Peyer's patch (tissue), 4 donors: ENCODE measurements at regions not wholly inside any gene's neighbourhood (a gene's known extent, or its start where the extent isn't known, plus 50 kb on each side); places are given as distances from the start of the nearest gene placed in this dataset.
"Not testable (repeated sequence)": the region's sequence is repeated elsewhere in the genome, so short reads cannot be mapped to it uniquely, and the experiment has no call there.

Experiments
- DNase-seq, 3 donors: peaks; one replicate each; pipeline ENCODE4 v3.0.0-alpha.2; 2017 to 2019
- H3K27ac ChIP-seq, 4 donors: fragments of 200-600 bp; sonication (generic); one replicate each; pipeline ENCODE4 v1.5.1; 2016 to 2019
- H3K27me3 ChIP-seq, 2 donors: fragments of 200-600 bp; sonication (generic); one replicate each; pipeline ENCODE4 v1.5.1; 2019
- H3K36me3 ChIP-seq, 3 donors: fragments of 200-600 bp; sonication (generic); one replicate each; pipeline ENCODE4 v1.5.1; 2016 to 2019
- H3K4me1 ChIP-seq, 4 donors: fragments of 200-600 bp; sonication (generic); one replicate each; pipeline ENCODE4 v1.5.1; 2016 to 2019
- H3K4me3 ChIP-seq, 4 donors: fragments of 200-600 bp; sonication (generic); 1 replicate in 3 of 4; 2 replicates in 1 of 4; pipeline ENCODE4 v1.5.1; 2016 to 2019; ENCODE audit warnings: mild to moderate bottlenecking in 1 of 4
- H3K9me3 ChIP-seq, 4 donors: fragments of 200-600 bp; sonication (generic); one replicate each; pipeline ENCODE4 v1.5.1; 2016 to 2019; ENCODE audit warnings: mild to moderate bottlenecking in 1 of 4
- POLR2A ChIP-seq, 2 donors: fragments of 450-650 bp; IDR thresholded peaks; one replicate each; pipeline ENCODE4 v1.5.1; 2017; ENCODE audit warnings: antibody characterized with exemption in 2 of 2, mild to moderate bottlenecking in 2 of 2, moderate library complexity in 2 of 2
- TF ChIP-seq, protein P1 (sequence below), 6 experiments: fragments of 450-650 bp in 4 of 6; fragments of 200-600 bp in 2 of 6; sonication (generic) in 1 of 6; IDR thresholded peaks; one replicate each; pipeline ENCODE4 v1.5.1; 2017 to 2019; ENCODE audit warnings: antibody characterized with exemption in 6 of 6, mild to moderate bottlenecking in 3 of 6, moderate library complexity in 1 of 6

GRCh38 chr2:41199334-41199733 is 747.4 kb upstream of the SLC8A1 start:
- H3K4me3 ChIP-seq = no peak overlapping the region
- no peaks in the 10 kb centered on the region for H3K27me3 ChIP-seq
- no peak overlapping the region for H3K27ac ChIP-seq
- TF ChIP-seq POLR2A (IDR thresholded peaks at IDR 0.05) = no peak
- TF ChIP-seq, protein P1, sequence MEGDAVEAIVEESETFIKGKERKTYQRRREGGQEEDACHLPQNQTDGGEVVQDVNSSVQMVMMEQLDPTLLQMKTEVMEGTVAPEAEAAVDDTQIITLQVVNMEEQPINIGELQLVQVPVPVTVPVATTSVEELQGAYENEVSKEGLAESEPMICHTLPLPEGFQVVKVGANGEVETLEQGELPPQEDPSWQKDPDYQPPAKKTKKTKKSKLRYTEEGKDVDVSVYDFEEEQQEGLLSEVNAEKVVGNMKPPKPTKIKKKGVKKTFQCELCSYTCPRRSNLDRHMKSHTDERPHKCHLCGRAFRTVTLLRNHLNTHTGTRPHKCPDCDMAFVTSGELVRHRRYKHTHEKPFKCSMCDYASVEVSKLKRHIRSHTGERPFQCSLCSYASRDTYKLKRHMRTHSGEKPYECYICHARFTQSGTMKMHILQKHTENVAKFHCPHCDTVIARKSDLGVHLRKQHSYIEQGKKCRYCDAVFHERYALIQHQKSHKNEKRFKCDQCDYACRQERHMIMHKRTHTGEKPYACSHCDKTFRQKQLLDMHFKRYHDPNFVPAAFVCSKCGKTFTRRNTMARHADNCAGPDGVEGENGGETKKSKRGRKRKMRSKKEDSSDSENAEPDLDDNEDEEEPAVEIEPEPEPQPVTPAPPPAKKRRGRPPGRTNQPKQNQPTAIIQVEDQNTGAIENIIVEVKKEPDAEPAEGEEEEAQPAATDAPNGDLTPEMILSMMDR (IDR thresholded peaks at IDR 0.05) = no peak
- H3K4me1 ChIP-seq = no peaks in the 10 kb centered on the region
- H3K9me3 ChIP-seq = no peaks in the 10 kb centered on the region
- no peak for DNase-seq
- H3K36me3 ChIP-seq = no peaks in the 10 kb centered on the region

- H3K4me1 ChIP-seq = no peaks in the 10 kb centered on the region
- H3K36me3 ChIP-seq = no peaks in the 10 kb centered on the region
- H3K27me3 ChIP-seq = no peaks in the 10 kb centered on the region
- DNase-seq = no peak
- TF ChIP-seq, protein P1 (IDR thresholded peaks at IDR 0.05) = no peak
- TF ChIP-seq POLR2A (IDR thresholded peaks at IDR 0.05) = no peak
- H3K9me3 ChIP-seq = no peaks in the 10 kb centered on the region
- no peak overlapping the region for H3K27ac ChIP-seq
- H3K4me3 ChIP-seq = no peak overlapping the region
Measured at GRCh38 chr2:41204315-41204714, 752.4 kb upstream of the SLC8A1 start.

GRCh38 chr2:41206004-41206403 is 754.1 kb upstream of the SLC8A1 start:
- no peaks in the 10 kb centered on the region for H3K36me3 ChIP-seq
- TF ChIP-seq, protein P1 (IDR thresholded peaks at IDR 0.05) = no peak
- TF ChIP-seq POLR2A (IDR thresholded peaks at IDR 0.05) = no peak

DNA sequence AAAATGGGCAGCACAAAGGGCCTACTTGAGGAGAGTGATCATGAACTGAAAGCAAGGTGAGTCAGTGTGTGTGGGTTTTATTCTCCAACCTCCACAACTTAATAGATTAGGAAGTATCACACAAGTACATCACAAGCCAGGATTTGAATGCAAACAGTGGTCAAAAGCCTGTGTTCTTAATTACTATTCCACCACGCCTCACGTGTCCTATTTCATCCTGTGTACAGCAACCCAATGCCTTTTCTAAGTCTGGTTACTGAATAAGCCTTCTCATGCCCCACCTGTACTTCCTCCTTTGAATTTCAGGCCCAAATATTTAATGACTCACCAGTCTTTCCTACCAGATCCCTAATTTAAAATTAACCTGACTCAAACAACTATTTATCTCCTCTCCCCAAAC is 755.7 kb upstream of the SLC8A1 start:
- Histone ChIP-seq H3K4me3 (no peak overlapping the region), H3K27ac (no peak overlapping the region), H3K9me3 (no peaks in the 10 kb centered on the region), H3K36me3 (no peaks in the 10 kb centered on the region), H3K4me1 (no peaks in the 10 kb centered on the region), H3K27me3 (no peaks in the 10 kb centered on the region)
- no peak for DNase-seq
- no peak for TF ChIP-seq POLR2A (IDR thresholded peaks at IDR 0.05)
- TF ChIP-seq, protein P1 (IDR thresholded peaks at IDR 0.05) = no peak

More at GRCh38 chr2:41206004-41206403, 754.1 kb upstream of the SLC8A1 start:
- H3K27ac ChIP-seq = no peak overlapping the region
- H3K9me3 ChIP-seq = no peaks in the 10 kb centered on the region
- H3K4me1 ChIP-seq = no peaks in the 10 kb centered on the region
- no peak overlapping the region for H3K4me3 ChIP-seq
- no peak for DNase-seq
- no peaks in the 10 kb centered on the region for H3K27me3 ChIP-seq

- not testable (repeated sequence) for H3K4me3 ChIP-seq, H3K27ac ChIP-seq, H3K36me3 ChIP-seq, DNase-seq, H3K27me3 ChIP-seq, H3K4me1 ChIP-seq, H3K9me3 ChIP-seq
Measured at GRCh38 chr2:41210030-41210429, 758.1 kb upstream of the SLC8A1 start.

DNA sequence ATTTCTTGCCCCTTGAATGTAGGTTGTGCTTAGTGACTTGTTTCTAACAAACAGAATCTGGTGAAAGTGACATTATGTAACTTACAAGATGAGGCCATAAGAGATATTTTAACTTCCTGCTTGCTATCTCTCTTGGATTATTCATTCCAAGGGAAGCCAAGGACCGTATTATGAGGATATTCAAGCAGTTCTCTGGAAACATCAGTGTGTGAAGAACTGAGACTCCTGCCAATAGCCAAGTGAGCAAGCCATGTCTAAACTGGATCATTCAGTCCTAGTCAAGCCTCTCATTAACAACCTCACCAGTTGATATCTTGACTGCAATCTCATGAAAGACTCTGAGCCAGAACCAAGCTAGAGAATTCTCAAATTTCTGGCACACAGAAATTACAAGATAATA is 765.1 kb upstream of the SLC8A1 start:
- no peak overlapping the region for H3K27ac ChIP-seq
- H3K4me3 ChIP-seq = no peak overlapping the region
- H3K36me3 ChIP-seq = no peaks in the 10 kb centered on the region
- H3K27me3 ChIP-seq = no peaks in the 10 kb centered on the region
- TF ChIP-seq POLR2A (IDR thresholded peaks at IDR 0.05) = no peak
- TF ChIP-seq, protein P1 (IDR thresholded peaks at IDR 0.05) = no peak
- H3K4me1 ChIP-seq = no peaks in the 10 kb centered on the region
- H3K9me3 ChIP-seq = no peaks in the 10 kb centered on the region
- DNase-seq = no peak
